Fibroblast of skin of left quadriceps (primary cell): ENCODE measurements at regions not wholly inside any gene's neighbourhood (a gene's known extent, or its start where the extent isn't known, plus 50 kb on each side); places are given as distances from the start of the nearest gene placed in this dataset.
"Not testable (repeated sequence)": the region's sequence is repeated elsewhere in the genome, so short reads cannot be mapped to it uniquely, and the experiment has no call there.

Experiments used
- DNase-seq, 2 experiments: peaks; one replicate each; pipeline ENCODE4 v3.0.0-alpha.2; 2013; ENCODE audit warnings: low read depth in 2 of 2

DNA sequence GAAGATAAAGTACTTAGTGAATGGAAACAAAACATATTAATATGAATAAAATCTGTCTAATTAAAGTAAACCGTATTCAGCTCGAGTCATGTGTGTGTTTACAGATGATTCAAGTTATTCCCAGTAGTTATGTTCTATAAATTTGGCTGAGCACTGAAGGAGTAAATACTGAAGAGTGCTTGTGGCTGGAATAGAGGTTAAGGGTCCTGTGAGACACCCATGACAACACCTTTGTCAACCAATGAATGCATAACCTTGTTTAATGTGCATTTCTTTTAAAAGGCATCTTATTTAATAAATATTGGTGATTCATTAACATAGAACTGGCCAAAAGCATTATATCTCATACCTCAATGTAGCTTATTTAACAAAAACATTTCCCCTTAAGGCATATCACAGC lies 577.8 kb upstream of the SLITRK5 start:
- no peak for DNase-seq

GRCh38 chr13:87094646-87095045 lies 576.5 kb upstream of the SLITRK5 start:
- no peak for DNase-seq

DNA sequence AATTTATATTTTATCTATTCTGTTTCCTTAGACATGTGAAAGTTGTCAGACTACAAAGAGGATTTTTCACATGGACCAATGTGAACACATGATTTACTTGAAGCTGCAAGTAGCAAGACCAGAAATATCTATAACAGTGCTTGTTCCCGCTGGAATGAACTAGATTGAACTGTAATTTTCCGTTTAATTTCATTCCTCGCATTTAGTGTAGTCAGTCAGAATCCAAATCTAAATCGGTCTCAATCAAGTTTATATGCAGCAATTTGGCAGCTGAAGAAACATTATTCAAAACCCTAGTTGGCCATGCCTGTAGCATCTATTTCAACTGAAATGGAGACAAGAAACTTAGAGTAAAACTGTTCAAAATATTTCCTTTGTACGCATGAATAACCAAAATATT lies 570.7 kb upstream of the SLITRK5 start:
- no peak for DNase-seq

- DNase-seq: no peak
Observed at GRCh38 chr13:87107651-87108050, 563.5 kb upstream of the SLITRK5 start.

DNA sequence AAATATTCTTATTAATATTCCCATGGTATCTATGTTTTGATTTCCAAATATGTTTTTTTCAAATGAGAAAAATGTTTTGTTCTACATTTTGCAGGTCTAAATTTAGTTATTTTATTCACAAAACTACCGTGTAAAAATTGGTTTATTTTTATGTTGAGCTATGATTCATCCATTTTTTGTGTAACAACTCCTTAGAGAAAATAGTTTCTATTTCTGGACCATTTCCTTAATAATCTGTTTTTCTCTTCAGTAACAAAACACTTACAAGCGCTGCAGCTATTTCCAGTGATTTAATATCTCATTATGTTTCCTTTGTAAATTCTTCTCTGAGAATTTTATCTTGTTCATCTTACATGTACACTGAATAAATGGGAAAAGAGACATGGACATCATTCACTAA lies 550.7 kb upstream of the SLITRK5 start:
- no peak for DNase-seq

GRCh38 chr13:87122551-87122950 lies 548.6 kb upstream of the SLITRK5 start:
- no peak for DNase-seq

DNA sequence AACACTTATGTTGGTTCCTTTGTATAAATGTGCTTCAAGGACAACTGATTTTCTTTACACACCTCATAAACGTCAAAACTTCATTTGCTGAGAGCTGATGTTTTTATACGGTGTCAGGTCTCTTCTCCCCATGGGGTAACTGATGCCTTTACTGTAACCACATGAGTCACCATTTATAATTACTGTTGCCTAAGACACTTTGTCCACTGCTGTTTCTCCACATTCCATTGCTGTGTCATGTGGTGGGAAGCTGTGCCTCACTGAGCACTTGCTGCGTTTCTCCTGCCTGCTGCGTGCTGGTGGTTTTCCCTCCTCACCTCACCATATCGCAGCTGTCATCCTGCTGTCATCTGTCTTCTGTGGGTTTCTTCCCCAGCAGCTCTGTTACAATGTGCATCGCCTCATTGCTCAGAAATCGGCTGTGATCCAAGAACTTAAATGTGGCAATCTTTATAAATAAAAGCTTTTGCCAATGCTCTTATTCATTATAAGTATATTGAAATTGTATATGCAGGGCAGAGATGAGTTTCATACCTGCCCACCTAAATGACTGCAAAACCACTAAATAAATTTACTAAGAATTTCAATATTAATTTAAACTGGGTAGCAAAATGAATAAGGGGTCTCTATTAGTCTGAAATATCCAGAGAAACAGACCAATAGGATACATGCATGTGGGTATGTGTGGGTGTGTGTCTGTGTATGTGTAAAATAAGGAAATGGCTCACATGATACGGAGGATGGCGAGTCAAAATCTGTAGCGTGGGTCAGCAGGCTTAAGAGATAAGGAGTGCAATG lies 547.0 kb upstream of the SLITRK5 start:
- DNase-seq: peak; percentile 97 to 98

GRCh38 chr13:87124785-87125074 lies 546.4 kb upstream of the SLITRK5 start:
- no peak for DNase-seq

GRCh38 chr13:87128036-87128435 lies 543.1 kb upstream of the SLITRK5 start:
- DNase-seq: no peak

- DNase-seq: no peak
Observed at GRCh38 chr13:87128491-87128890, 542.7 kb upstream of the SLITRK5 start.

DNA sequence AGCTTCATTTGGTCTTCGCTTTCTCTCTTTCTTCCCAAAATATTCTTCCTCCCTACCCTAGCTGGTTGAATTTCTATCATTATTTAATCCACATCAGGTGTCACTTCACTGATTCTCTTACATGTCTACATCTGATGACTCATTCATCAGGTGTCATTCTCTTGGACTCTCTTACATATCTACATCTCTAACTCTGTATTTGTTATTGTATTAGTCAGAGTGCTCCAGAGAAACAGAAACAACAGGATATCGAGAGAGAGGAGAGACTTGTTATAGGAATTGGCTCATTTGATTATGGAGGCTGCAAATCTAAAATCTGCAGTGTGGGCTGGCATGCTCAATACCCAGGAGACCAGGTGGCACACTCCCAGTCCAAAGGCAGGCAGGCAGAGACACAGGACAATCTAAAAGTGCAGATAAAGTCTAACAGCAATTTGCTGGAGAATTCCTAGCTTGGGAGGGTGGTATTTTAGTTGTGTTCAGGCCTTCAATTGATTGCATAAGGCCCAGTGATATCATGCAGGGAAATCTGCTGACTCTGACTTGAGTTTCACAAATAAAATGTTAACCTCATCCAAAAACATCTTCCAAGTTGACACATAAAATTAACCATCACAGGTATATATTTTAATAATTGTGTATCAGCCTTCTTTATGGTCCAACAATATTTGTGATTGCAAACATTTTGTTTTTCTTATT lies 541.4 kb upstream of the SLITRK5 start:
- no peak for DNase-seq

- DNase-seq: no peak
Observed at GRCh38 chr13:87130423-87130822, 540.7 kb upstream of the SLITRK5 start.

DNA sequence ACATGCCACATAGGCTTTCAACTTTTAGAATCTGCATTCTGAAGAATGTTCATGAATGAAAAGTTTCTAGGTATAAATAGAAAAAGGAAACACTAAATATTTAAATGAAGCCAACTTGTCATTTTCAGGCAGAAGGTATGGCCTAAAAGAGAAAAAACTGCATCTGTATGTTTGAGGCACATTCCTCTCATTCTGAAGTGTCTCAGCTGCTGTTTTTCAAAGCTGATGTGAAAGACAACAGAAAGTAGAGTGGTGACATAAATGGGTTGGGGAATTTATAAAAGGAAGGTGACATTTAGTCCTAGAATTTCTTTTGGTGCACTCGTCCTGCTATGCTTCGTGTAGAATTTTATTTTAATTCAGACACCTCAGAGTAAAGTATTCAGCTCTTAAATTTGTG lies 539.6 kb upstream of the SLITRK5 start:
- no peak for DNase-seq

- DNase-seq: no peak
Observed at GRCh38 chr13:87138866-87139265, 532.3 kb upstream of the SLITRK5 start.

- peak; percentile 30 to 45 for DNase-seq
Observed at GRCh38 chr13:87147076-87147475, 524.1 kb upstream of the SLITRK5 start.

DNA sequence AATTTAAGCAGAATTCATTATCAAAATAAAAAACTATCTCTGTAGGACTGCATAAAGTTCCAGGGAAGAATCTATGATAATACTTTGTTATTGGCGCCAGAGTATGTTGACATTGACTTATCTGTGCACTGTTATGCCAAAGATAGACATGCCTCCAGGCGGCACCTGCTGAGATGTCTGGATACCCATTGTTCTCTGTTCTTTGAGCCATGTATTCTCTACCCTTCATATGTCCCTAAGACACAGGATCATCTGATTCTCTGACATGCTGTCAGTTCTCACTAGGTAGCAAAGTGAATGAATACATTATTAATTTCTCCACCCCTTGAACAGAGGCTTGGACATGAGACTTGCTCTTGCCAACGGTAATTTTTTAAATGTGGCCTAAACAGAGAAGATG lies 517.8 kb upstream of the SLITRK5 start:
- no peak for DNase-seq

DNA sequence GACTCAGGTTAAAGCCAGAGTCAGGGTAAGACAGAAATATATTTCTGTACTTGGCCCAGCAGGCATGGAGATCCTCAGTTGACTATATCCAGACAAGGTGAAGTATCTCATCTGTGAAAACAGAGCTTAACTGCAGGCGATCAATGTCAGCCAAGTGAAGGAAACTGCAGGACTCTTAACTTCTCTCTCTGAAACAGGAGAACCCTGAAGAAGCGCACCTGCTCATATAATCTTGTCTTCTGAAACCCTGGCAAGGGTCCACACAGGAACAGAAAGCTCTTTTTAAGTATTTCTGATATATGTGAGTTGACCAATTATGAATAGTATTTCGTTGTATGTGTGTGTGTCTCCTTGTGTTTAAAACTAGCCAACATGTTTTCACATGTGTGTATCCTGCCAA lies 504.8 kb upstream of the SLITRK5 start:
- no peak for DNase-seq

GRCh38 chr13:87168390-87168789 lies 502.8 kb upstream of the SLITRK5 start:
- DNase-seq: no peak

GRCh38 chr13:87169337-87169736 lies 501.8 kb upstream of the SLITRK5 start:
- DNase-seq: no peak

DNA sequence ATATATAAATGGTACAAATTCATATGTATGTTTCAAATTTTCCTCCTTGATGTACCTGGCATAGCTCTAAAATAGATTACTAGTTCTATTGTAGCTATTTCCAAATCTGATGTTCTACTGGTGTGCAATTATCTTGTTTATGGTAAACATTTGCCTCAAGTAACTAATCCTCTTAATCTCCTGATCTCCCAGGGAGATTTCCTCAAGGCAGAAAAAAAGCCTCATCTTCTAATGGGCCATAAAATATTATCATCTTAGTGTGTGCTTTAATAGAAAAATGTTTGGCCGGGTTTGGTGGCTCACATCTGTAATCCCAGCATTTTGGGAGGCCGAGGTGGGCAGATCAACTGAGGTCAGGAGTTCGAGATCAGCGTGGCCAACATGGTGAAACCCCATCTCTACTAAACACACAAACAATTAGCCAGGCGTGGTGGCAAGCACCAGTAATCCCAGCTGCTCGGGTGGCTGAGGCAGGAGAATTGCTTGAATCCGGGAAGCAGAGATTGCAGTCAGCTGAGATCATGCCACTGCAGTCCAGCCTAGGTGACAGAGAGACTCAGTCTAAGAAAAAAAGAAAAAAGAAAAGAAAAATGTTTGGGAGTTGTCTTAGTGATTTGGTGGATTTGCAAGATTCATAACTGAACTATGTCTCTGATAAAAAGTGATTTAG lies 498.9 kb upstream of the SLITRK5 start:
- no peak for DNase-seq

GRCh38 chr13:87185138-87185537 lies 486.0 kb upstream of the SLITRK5 start:
- not testable (repeated sequence) for DNase-seq

GRCh38 chr13:87186647-87187046 lies 484.5 kb upstream of the SLITRK5 start:
- not testable (repeated sequence) for DNase-seq

DNA sequence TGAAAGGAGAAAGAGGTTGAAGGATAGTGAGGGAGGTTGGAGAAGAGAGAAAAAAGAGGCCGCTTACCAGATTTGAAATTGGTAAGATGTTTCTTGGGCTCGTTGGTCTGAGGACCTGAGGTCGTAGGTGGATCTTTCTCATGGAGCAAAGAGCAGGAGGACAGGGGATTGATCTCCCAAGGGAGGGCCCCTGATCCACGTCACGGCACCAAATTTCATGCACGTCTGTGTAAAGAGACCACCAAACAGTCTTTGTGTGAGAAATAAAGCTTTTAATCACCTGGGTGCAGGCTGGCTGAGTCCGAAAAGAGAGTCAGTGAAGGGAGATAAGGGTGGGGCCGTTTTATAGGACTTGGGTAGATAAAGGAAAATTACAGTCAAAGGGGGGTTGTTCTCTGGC lies 479.7 kb upstream of the SLITRK5 start:
- not testable (repeated sequence) for DNase-seq
